HG02678 (cell line): ENCODE measurements at regions not wholly inside any gene's neighbourhood (a gene's known extent, or its start where the extent isn't known, plus 50 kb on each side); places are given as distances from the start of the nearest gene placed in this dataset.
"Not testable (repeated sequence)": the region's sequence is repeated elsewhere in the genome, so short reads cannot be mapped to it uniquely, and the experiment has no call there.

Experiments used
- ATAC-seq: cut with Tn5 transposase; IDR thresholded peaks from one replicate; pipeline ENCODE4 v1.9.1; 2021; ENCODE audit warnings: mild to moderate bottlenecking, moderate library complexity; ENCODE audit not compliant: unreplicated experiment

GRCh38 chr7:109879287-109879828, 1211.6 kb upstream of the LRRN3 start:
- no peak for ATAC-seq

GRCh38 chr7:109890622-109891021, 1200.3 kb upstream of the LRRN3 start:
- ATAC-seq = no peak

- ATAC-seq = no peak
Observed at GRCh38 chr7:109893231-109893630, 1197.7 kb upstream of the LRRN3 start.

GRCh38 chr7:109895536-109895935, 1195.4 kb upstream of the LRRN3 start:
- ATAC-seq = no peak

GRCh38 chr7:109901926-109902325, 1189.0 kb upstream of the LRRN3 start:
- no peak for ATAC-seq

GRCh38 chr7:109905368-109906065, 1185.4 kb upstream of the LRRN3 start:
- not testable (repeated sequence) for ATAC-seq

GRCh38 chr7:109915670-109916069, 1175.3 kb upstream of the LRRN3 start:
- ATAC-seq = no peak

- ATAC-seq = no peak
Observed at GRCh38 chr7:109926738-109927137, 1164.2 kb upstream of the LRRN3 start.

GRCh38 chr7:109930049-109930448, 1160.9 kb upstream of the LRRN3 start:
- no peak for ATAC-seq

- no peak for ATAC-seq
Observed at GRCh38 chr7:109939207-109939606, 1151.7 kb upstream of the LRRN3 start.

GRCh38 chr7:109945820-109946518, 1145.0 kb upstream of the LRRN3 start:
- ATAC-seq = no peak

GRCh38 chr7:109950256-109950655, 1140.7 kb upstream of the LRRN3 start:
- ATAC-seq = no peak

- no peak for ATAC-seq
Observed at GRCh38 chr7:109950821-109951564, 1139.9 kb upstream of the LRRN3 start.

- no peak for ATAC-seq
Observed at GRCh38 chr7:109951565-109951928, 1139.4 kb upstream of the LRRN3 start.

GRCh38 chr7:109955986-109956385, 1134.9 kb upstream of the LRRN3 start:
- ATAC-seq = no peak

GRCh38 chr7:109956916-109957315, 1134.0 kb upstream of the LRRN3 start:
- no peak for ATAC-seq

GRCh38 chr7:109963741-109964140, 1127.2 kb upstream of the LRRN3 start:
- no peak for ATAC-seq

- ATAC-seq = no peak
Observed at GRCh38 chr7:109964780-109965179, 1126.1 kb upstream of the LRRN3 start.

GRCh38 chr7:109967406-109967805, 1123.5 kb upstream of the LRRN3 start:
- ATAC-seq = no peak

- no peak for ATAC-seq
Observed at GRCh38 chr7:109983618-109984017, 1107.3 kb upstream of the LRRN3 start.

GRCh38 chr7:109984729-109985128, 1106.2 kb upstream of the LRRN3 start:
- no peak for ATAC-seq

- no peak for ATAC-seq
Observed at GRCh38 chr7:109986701-109987100, 1104.2 kb upstream of the LRRN3 start.
